ENCODE measurements at regions not wholly inside any gene's neighbourhood (a gene's known extent, or its start where the extent isn't known, plus 50 kb on each side); places are given as distances from the start of the nearest gene placed in this dataset.

GRCh38 chr15:68504681-68505170 is 72.8 kb upstream of the ITGA11 start:
- Histone ChIP-seq H3K36me3 (no peaks in the 10 kb centered on the region), H3K4me3 (no peak overlapping the region), H3K9me3 (replicated peaks in 1 of 11) (no peaks in the 10 kb centered on the region), H3K4me1 (peaks cover 0 to 13% (median 10%) of the 10 kb centered on the region in 10 experiments; a peak in 11 of 20 replicates), H3K27ac (no peak overlapping the region), H3K27me3 (no peaks in the 10 kb centered on the region), H4K20me1 (no peaks in the 10 kb centered on the region), H3K9ac (no peak overlapping the region), H3K4me2 (peak overlapping the region in 10 of 11 experiments; percentile 7 to 52 (median 28); a peak in 18 of 22 replicates)
- TF ChIP-seq Cebpa-rat (IDR thresholded peaks at IDR 0.05) = no peak

- Histone ChIP-seq H3K4me1 (peaks cover 0 to 17% (median 11%) of the 10 kb centered on the region in 10 experiments; a peak in 17 of 20 replicates), H3K4me2 (no peak overlapping the region), H3K27ac (no peak overlapping the region), H3K4me3 (no peak overlapping the region), H3K36me3 (no peaks in the 10 kb centered on the region), H3K9ac (no peak overlapping the region), H3K9me3 (replicated peaks in 1 of 11) (no peaks in the 10 kb centered on the region), H4K20me1 (no peaks in the 10 kb centered on the region), H3K27me3 (no peaks in the 10 kb centered on the region)
- TF ChIP-seq Cebpa-rat (IDR thresholded peaks at IDR 0.05) = no peak
Measured at GRCh38 chr15:68506071-68506470, 72.7 kb upstream of the CORO2B start.

- H3K4me1 ChIP-seq = peaks cover 0 to 17% (median 11%) of the 10 kb centered on the region in 10 experiments; a peak in 17 of 20 replicates
- no peaks in the 10 kb centered on the region for H3K9me3 ChIP-seq (replicated peaks in 1 of 11)
- H3K4me3 ChIP-seq = no peak overlapping the region
- TF ChIP-seq Cebpa-rat (IDR thresholded peaks at IDR 0.05) = no peak
- no peaks in the 10 kb centered on the region for H4K20me1 ChIP-seq
- no peak overlapping the region for H3K4me2 ChIP-seq
- H3K36me3 ChIP-seq = no peaks in the 10 kb centered on the region
- H3K27ac ChIP-seq = no peak overlapping the region
- H3K9ac ChIP-seq = no peak overlapping the region
- H3K27me3 ChIP-seq = no peaks in the 10 kb centered on the region
Measured at GRCh38 chr15:68507447-68507846, 71.3 kb upstream of the CORO2B start.

GRCh38 chr15:68508485-68509189 is 70.2 kb upstream of the CORO2B start:
- H3K4me1 ChIP-seq = peaks cover 0 to 17% (median 11%) of the 10 kb centered on the region in 10 experiments; a peak in 17 of 20 replicates
- no peaks in the 10 kb centered on the region for H3K36me3 ChIP-seq
- no peak overlapping the region for H3K4me2 ChIP-seq
- no peak overlapping the region for H3K27ac ChIP-seq
- H3K4me3 ChIP-seq = no peak overlapping the region
- no peak overlapping the region for H3K9ac ChIP-seq
- peaks cover 0 to 7% (median 0%) of the 10 kb centered on the region in 11 experiments; a peak in 5 of 22 replicates for H3K9me3 ChIP-seq (replicated peaks in 1 of 11)
- H4K20me1 ChIP-seq = no peaks in the 10 kb centered on the region
- no peaks in the 10 kb centered on the region for H3K27me3 ChIP-seq
- TF ChIP-seq Cebpa-rat (IDR thresholded peaks at IDR 0.05) = no peak

- Histone ChIP-seq H3K9me3 (replicated peaks in 1 of 11) (peaks cover 0 to 9% (median 0%) of the 10 kb centered on the region in 11 experiments; a peak in 5 of 22 replicates), H3K9ac (no peak overlapping the region), H3K27ac (no peak overlapping the region), H4K20me1 (no peaks in the 10 kb centered on the region), H3K4me2 (peak overlapping the region in 1 of 11 experiments; percentile 32; a peak in 1 of 22 replicates), H3K4me1 (peaks cover 0 to 6% (median 0%) of the 10 kb centered on the region in 10 experiments; a peak in 7 of 20 replicates), H3K36me3 (no peaks in the 10 kb centered on the region), H3K27me3 (no peaks in the 10 kb centered on the region), H3K4me3 (no peak overlapping the region)
- no peak for TF ChIP-seq Cebpa-rat (IDR thresholded peaks at IDR 0.05)
Measured at GRCh38 chr15:68510558-68510957, 68.2 kb upstream of the CORO2B start.

GRCh38 chr15:68511073-68511991 is 67.5 kb upstream of the CORO2B start:
- no peak for TF ChIP-seq Cebpa-rat (IDR thresholded peaks at IDR 0.05)
- Histone ChIP-seq H3K27ac (no peak overlapping the region), H3K27me3 (no peaks in the 10 kb centered on the region), H4K20me1 (no peaks in the 10 kb centered on the region), H3K4me2 (peak overlapping the region in 1 of 11 experiments; percentile 32; a peak in 1 of 22 replicates), H3K9ac (no peak overlapping the region), H3K9me3 (replicated peaks in 1 of 11) (peaks cover 0 to 9% (median 0%) of the 10 kb centered on the region in 11 experiments; a peak in 5 of 22 replicates), H3K4me3 (no peak overlapping the region), H3K4me1 (peaks cover 0 to 6% (median 0%) of the 10 kb centered on the region in 10 experiments; a peak in 7 of 20 replicates), H3K36me3 (no peaks in the 10 kb centered on the region)

- Histone ChIP-seq H4K20me1 (no peaks in the 10 kb centered on the region), H3K27me3 (no peaks in the 10 kb centered on the region), H3K9me3 (replicated peaks in 1 of 11) (peaks cover 0 to 9% (median 0%) of the 10 kb centered on the region in 11 experiments; a peak in 5 of 22 replicates), H3K4me2 (no peak overlapping the region), H3K27ac (no peak overlapping the region), H3K4me3 (no peak overlapping the region), H3K9ac (no peak overlapping the region), H3K36me3 (no peaks in the 10 kb centered on the region), H3K4me1 (peaks cover 0 to 6% (median under 1%) of the 10 kb centered on the region in 10 experiments; a peak in 7 of 20 replicates)
- TF ChIP-seq Cebpa-rat (IDR thresholded peaks at IDR 0.05) = no peak
Measured at GRCh38 chr15:68512052-68512451, 66.7 kb upstream of the CORO2B start.

DNA sequence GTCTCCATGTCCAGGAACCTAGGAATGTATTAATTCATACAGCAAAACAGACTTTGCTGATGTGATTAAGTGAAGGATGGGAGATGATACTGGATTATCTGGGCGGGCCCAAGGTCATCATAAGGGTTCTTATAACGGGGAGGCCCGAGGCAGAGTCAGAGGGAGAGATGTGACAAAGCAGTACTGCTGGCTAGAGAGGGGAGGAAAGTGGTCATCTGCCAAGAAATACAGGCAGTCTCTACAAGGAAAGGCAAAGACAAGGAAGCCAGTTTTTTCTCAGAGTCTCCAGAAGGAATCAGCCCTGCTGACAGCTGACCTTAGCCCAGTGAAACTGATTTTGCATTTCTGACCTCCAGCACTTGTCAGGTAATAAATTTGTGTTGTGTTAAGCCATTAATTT is 66.2 kb upstream of the CORO2B start:
- Histone ChIP-seq H3K4me2 (no peak overlapping the region), H3K4me1 (peaks cover 0 to 10% (median 5%) of the 10 kb centered on the region in 10 experiments; a peak in 16 of 20 replicates)

More for the DNA sequence above, 66.2 kb upstream of the CORO2B start:
- no peaks in the 10 kb centered on the region for H4K20me1 ChIP-seq
- H3K4me3 ChIP-seq = no peak overlapping the region
- no peaks in the 10 kb centered on the region for H3K36me3 ChIP-seq
- no peak overlapping the region for H3K27ac ChIP-seq
- H3K9me3 ChIP-seq (replicated peaks in 1 of 11) = peaks cover 0 to 9% (median 0%) of the 10 kb centered on the region in 11 experiments; a peak in 5 of 22 replicates
- TF ChIP-seq Cebpa-rat (IDR thresholded peaks at IDR 0.05) = no peak
- no peak overlapping the region for H3K9ac ChIP-seq
- no peaks in the 10 kb centered on the region for H3K27me3 ChIP-seq
